IMR-90 (cell line): ENCODE measurements at regions not wholly inside any gene's neighbourhood (a gene's known extent, or its start where the extent isn't known, plus 50 kb on each side); places are given as distances from the start of the nearest gene placed in this dataset.

Experiments used
- ATAC-seq: fragments of 200-7000 bp; cut with Tn5 transposase; 2 replicates; pipeline ENCODE4 v1.9.1; 2020; ENCODE audit warnings: low read depth, mild to moderate bottlenecking, moderate library complexity
- BruUV-seq: library from RNA; stranded (reverse); fragments of 400-500 nt; replicated peaks from 2 replicates; lab custom pipeline; 2021; lab: Mats Ljungman, UMichigan
- CTCF ChIA-PET: fragments of 300-600 bp; formaldehyde crosslinking; extraction: SDS; loops from one replicate; lab custom pipeline; 2021; ENCODE audit warnings: antibody characterized with exemption; lab: Yijun Ruan, JAX
- POLR2A ChIA-PET: fragments of 300-600 bp; sonication (Branson Sonifier 250); formaldehyde crosslinking; loops from one replicate; lab custom pipeline; 2022; ENCODE audit warnings: antibody characterized with exemption; ENCODE audit not compliant: unreplicated experiment; lab: Charles Lee
- DNase-seq: peaks from one replicate; pipeline ENCODE4 v3.0.0; 2013
- H2AFZ ChIP-seq: replicated peaks from 2 replicates; pipeline ENCODE3; 2013; ENCODE audit warnings: low read length, mild to moderate bottlenecking; ENCODE audit not compliant: poor library complexity
- H2AK5ac ChIP-seq: 2 replicates; pipeline ENCODE4 v1.6.1; 2013; ENCODE audit warnings: low read depth, low read length, inconsistent platforms
- H2AK9ac ChIP-seq: replicated peaks from 2 replicates; pipeline ENCODE3; 2013; ENCODE audit warnings: mild to moderate bottlenecking, low read depth, low read length, moderate library complexity; ENCODE audit not compliant: poor library complexity
- H2BK120ac ChIP-seq: 2 replicates; pipeline ENCODE4 v1.6.1; 2013; ENCODE audit warnings: low read depth, low read length, inconsistent platforms
- H2BK15ac ChIP-seq: 3 replicates; pipeline ENCODE4 v1.6.1; 2013; ENCODE audit warnings: low read depth, low read length, inconsistent platforms
- H2BK20ac ChIP-seq: 2 replicates; pipeline ENCODE4 v1.6.1; 2013; ENCODE audit warnings: low read depth, mild to moderate bottlenecking, inconsistent platforms, low read length, moderate library complexity
- H2BK5ac ChIP-seq: 2 replicates; pipeline ENCODE4 v1.6.1; 2013; ENCODE audit warnings: mild to moderate bottlenecking, low read depth, low read length, inconsistent platforms; ENCODE audit not compliant: poor library complexity, severe bottlenecking
- H3K14ac ChIP-seq: replicated peaks from 2 replicates; pipeline ENCODE4 v1.6.1; 2013; ENCODE audit warnings: low read depth, low read length, inconsistent platforms
- H3K18ac ChIP-seq: 2 replicates; pipeline ENCODE4 v1.6.1; 2013; ENCODE audit warnings: low read depth, low read length, control low read depth
- H3K23ac ChIP-seq: 2 replicates; pipeline ENCODE4 v1.6.1; 2013; ENCODE audit warnings: low read depth, low read length, inconsistent platforms
- H3K27ac ChIP-seq: 2 replicates; pipeline ENCODE4 v1.5.1; 2013; ENCODE audit warnings: mild to moderate bottlenecking, control low read depth, low read length; ENCODE audit not compliant: insufficient read depth
- H3K27me3 ChIP-seq: 2 replicates; pipeline ENCODE4 v1.6.1; 2013; ENCODE audit warnings: low read length; ENCODE audit not compliant: control insufficient read depth, insufficient read depth
- H3K36me3 ChIP-seq: 2 replicates; pipeline ENCODE4 v1.6.1; 2013; ENCODE audit warnings: low read length, mixed read lengths; ENCODE audit not compliant: control insufficient read depth, insufficient read depth
- H3K4ac ChIP-seq: 2 replicates; pipeline ENCODE4 v1.6.1; 2013; ENCODE audit warnings: low read depth, low read length, inconsistent platforms
- H3K4me1 ChIP-seq: 2 replicates; pipeline ENCODE4 v1.6.1; 2013; ENCODE audit warnings: low read length, mixed read lengths; ENCODE audit not compliant: control insufficient read depth, insufficient read depth
- H3K4me2 ChIP-seq: 2 replicates; pipeline ENCODE4 v1.6.1; 2013; ENCODE audit warnings: low read depth, mild to moderate bottlenecking, control low read depth, low read length, moderate library complexity
- H3K4me3 ChIP-seq: 2 replicates; pipeline ENCODE4 v1.5.1; 2013; ENCODE audit warnings: low read depth, mild to moderate bottlenecking, control low read depth, low read length, moderate library complexity; ENCODE audit not compliant: insufficient read depth
- H3K56ac ChIP-seq: 2 replicates; pipeline ENCODE4 v1.6.1; 2013; ENCODE audit warnings: low read length, inconsistent platforms; ENCODE audit not compliant: insufficient read depth; ENCODE audit errors: extremely low read depth
- H3K79me1 ChIP-seq, 2 experiments: 2 replicates each; pipeline ENCODE4 v1.6.1; 2013; ENCODE audit warnings: low read length in 2 of 2, inconsistent platforms in 1 of 2, low read depth in 1 of 2
- H3K9ac ChIP-seq: 2 replicates; pipeline ENCODE4 v1.6.1; 2013; ENCODE audit warnings: low read depth, low read length, control low read depth
- H3K9me1 ChIP-seq: 2 replicates; pipeline ENCODE4 v1.6.1; 2013; ENCODE audit warnings: low read length, inconsistent platforms; ENCODE audit not compliant: insufficient read depth
- H3K9me3 ChIP-seq: 2 replicates; pipeline ENCODE4 v1.6.1; 2013; ENCODE audit warnings: low read length; ENCODE audit not compliant: control insufficient read depth, insufficient read depth
- H4K20me1 ChIP-seq: 2 replicates; pipeline ENCODE4 v1.6.1; 2013; ENCODE audit warnings: low read length, inconsistent platforms; ENCODE audit not compliant: insufficient read depth
- H4K5ac ChIP-seq: 2 replicates; pipeline ENCODE4 v1.6.1; 2013; ENCODE audit warnings: mild to moderate bottlenecking, low read depth, low read length, control low read depth
- H4K8ac ChIP-seq, 2 experiments: 2 replicates each; pipeline ENCODE4 v1.6.1; 2013; ENCODE audit warnings: low read depth in 2 of 2, low read length in 2 of 2, control low read depth in 1 of 2, inconsistent platforms in 1 of 2
- H4K91ac ChIP-seq: 2 replicates; pipeline ENCODE4 v1.6.1; 2013; ENCODE audit warnings: low read depth, low read length, inconsistent platforms; ENCODE audit not compliant: insufficient read depth
- BHLHE40 ChIP-seq: fragments of 150-350 bp; IDR thresholded peaks from 2 replicates; pipeline ENCODE4 v1.6.1; 2016; ENCODE audit warnings: mild to moderate bottlenecking, low read depth, low read length
- CEBPB ChIP-seq: IDR thresholded peaks from 2 replicates; pipeline ENCODE4 v1.6.1; 2012; ENCODE audit warnings: low read depth, low read length, improper control_type of control experiment
- CHD1 ChIP-seq: IDR thresholded peaks from 2 replicates; pipeline ENCODE4 v1.6.1; 2012; ENCODE audit warnings: low read depth, low read length, improper control_type of control experiment
- ELK1 ChIP-seq: fragments of 150-350 bp; IDR thresholded peaks from 2 replicates; pipeline ENCODE4 v1.6.1; 2016; ENCODE audit warnings: low read depth, mild to moderate bottlenecking, low read length, moderate library complexity, borderline replicate concordance
- FOS ChIP-seq: fragments of 150-350 bp; IDR thresholded peaks from 2 replicates; pipeline ENCODE4 v1.6.1; 2016; ENCODE audit warnings: low read depth, low read length
- MAFK ChIP-seq: IDR thresholded peaks from 2 replicates; pipeline ENCODE4 v1.6.1; 2012; ENCODE audit warnings: low read depth, low read length, improper control_type of control experiment
- MAZ ChIP-seq: IDR thresholded peaks from 2 replicates; pipeline ENCODE4 v1.6.1; 2012; ENCODE audit warnings: low read depth, mild to moderate bottlenecking, low read length, improper control_type of control experiment, moderate library complexity, borderline replicate concordance
- MXI1 ChIP-seq: IDR thresholded peaks from 2 replicates; pipeline ENCODE4 v1.6.1; 2012; ENCODE audit warnings: low read depth, mild to moderate bottlenecking, low read length, moderate library complexity, borderline replicate concordance
- NFE2L2 ChIP-seq: fragments of 150-350 bp; IDR thresholded peaks from 2 replicates; pipeline ENCODE4 v1.6.1; 2016; ENCODE audit warnings: low read depth, mild to moderate bottlenecking, low read length
- POLR2A ChIP-seq: IDR thresholded peaks from 2 replicates; pipeline ENCODE4 v1.6.1; 2012; ENCODE audit warnings: mild to moderate bottlenecking, low read depth, low read length
- RAD21 ChIP-seq: IDR thresholded peaks from 2 replicates; pipeline ENCODE4 v1.6.1; 2012; ENCODE audit warnings: low read length, improper control_type of control experiment
- RCOR1 ChIP-seq: IDR thresholded peaks from 2 replicates; pipeline ENCODE4 v1.6.1; 2012; ENCODE audit warnings: mild to moderate bottlenecking, low read length, improper control_type of control experiment; ENCODE audit not compliant: insufficient replicate concordance
- RFX5 ChIP-seq: IDR thresholded peaks from 2 replicates; pipeline ENCODE4 v1.8.0; 2012; ENCODE audit warnings: low read depth, mild to moderate bottlenecking, low read length, moderate library complexity
- SMC3 ChIP-seq: fragments of 150-350 bp; IDR thresholded peaks from 2 replicates; pipeline ENCODE4 v1.6.1; 2016; ENCODE audit warnings: low read depth, mild to moderate bottlenecking, antibody characterized with exemption, low read length, moderate library complexity
- USF2 ChIP-seq: fragments of 150-350 bp; IDR thresholded peaks from 2 replicates; pipeline ENCODE4 v1.6.1; 2017; ENCODE audit warnings: mild to moderate bottlenecking, antibody characterized with exemption, low read length, low read depth
- WGBS, 2 experiments: methylation state at CpG; one replicate each; pipeline versions ENCODE4 v1.1.5 to v1.1.7; 2013; ENCODE audit warnings: missing lambda C conversion rate in 2 of 2; ENCODE audit not compliant: insufficient read length in 1 of 2; ENCODE audit errors: extremely low coverage in 2 of 2; 5-methylcytosine and 5-hydroxymethylcytosine counted together
- dilution Hi-C: fragments of 300-500 bp; cut with HindIII; formaldehyde crosslinking; loops from one replicate; pipeline ENCODE4 v1.14.3; 2018; ENCODE audit warnings: low sequenced_read_pairs; ENCODE audit not compliant: unreplicated experiment
- in situ Hi-C: fragments of 300-500 bp; cut with MboI; formaldehyde crosslinking; loops from 3 replicates; pipeline ENCODE4 v1.14.3; 2019; ENCODE audit warnings: low sequenced_read_pairs, inconsistent platforms, mixed read lengths
- intact Hi-C: fragments of 100-400 bp; cut with micrococcal nuclease; formaldehyde crosslinking; loops from 2 replicates; pipeline ENCODE4 v1.10.0; 2022

GRCh38 chr20:57006411-57007170 lies 259.9 kb downstream of the BMP7 start:
- in situ Hi-C loops (no loop called here), intact Hi-C loops (no loop called here), dilution Hi-C loops (no loop called here)
- no peak overlapping the region for H3K4ac ChIP-seq
- no peaks in the 10 kb centered on the region for H3K36me3 ChIP-seq
- no peak overlapping the region for H3K27ac ChIP-seq
- H2AK9ac ChIP-seq, result no peak overlapping the region
- no peak overlapping the region for H3K4me3 ChIP-seq
- no peak overlapping the region for H2BK15ac ChIP-seq
- ChIA-PET POLR2A (no interaction called here), CTCF (interaction anchor here (0.5 kb wide), 1 partner anchor 452 kb away, joined by 4 read pairs; no protein-coding TSS in a partner anchor)
- no peaks in the 10 kb centered on the region for H3K79me1 ChIP-seq
- H3K9ac ChIP-seq, result no peak overlapping the region
- H3K9me3 ChIP-seq, result no peaks in the 10 kb centered on the region
- DNase-seq (no peak), ATAC-seq (no peak)
- H3K4me1 ChIP-seq, result no peaks in the 10 kb centered on the region
- no peak overlapping the region for H2BK5ac ChIP-seq
- no peak overlapping the region for H4K8ac ChIP-seq
- H3K14ac ChIP-seq, result no peak overlapping the region
- BruUV-seq, result no TSS peak
- no peak overlapping the region for H2BK120ac ChIP-seq
- no peak overlapping the region for H3K18ac ChIP-seq
- H3K9me1 ChIP-seq, result no peaks in the 10 kb centered on the region
- no peaks in the 10 kb centered on the region for H4K20me1 ChIP-seq
- H2AFZ ChIP-seq, result no peak overlapping the region
- H3K4me2 ChIP-seq, result no peak overlapping the region
- no peaks in the 10 kb centered on the region; the same call in none of the 2 replicates for H3K27me3 ChIP-seq
- H4K91ac ChIP-seq, result no peak overlapping the region
- no peak overlapping the region for H3K23ac ChIP-seq
- no peak overlapping the region for H3K56ac ChIP-seq
- no CpG with 5 or more reads among the region's 11 CpGs for WGBS, 2 experiments
- TF ChIP-seq BHLHE40, result no peak
- TF ChIP-seq NFE2L2, result no peak
- TF ChIP-seq SMC3, result no peak
- TF ChIP-seq FOS, result no peak
- TF ChIP-seq RAD21, result no peak
- TF ChIP-seq CHD1, result no peak
- TF ChIP-seq MXI1, result no peak
- no peak for TF ChIP-seq POLR2A
- no peak for TF ChIP-seq MAZ
- no peak for TF ChIP-seq RFX5
- no peak for TF ChIP-seq CEBPB
- no peak for TF ChIP-seq ELK1
- no peak for TF ChIP-seq MAFK
- TF ChIP-seq USF2, result no peak
- no peak for TF ChIP-seq RCOR1
- no peak overlapping the region for H4K5ac ChIP-seq
- no peak overlapping the region for H2AK5ac ChIP-seq
- H2BK20ac ChIP-seq, result no peak overlapping the region
